GM19023 (cell line): ENCODE measurements at regions not wholly inside any gene's neighbourhood (a gene's known extent, or its start where the extent isn't known, plus 50 kb on each side); places are given as distances from the start of the nearest gene placed in this dataset.
"Not testable (repeated sequence)": the region's sequence is repeated elsewhere in the genome, so short reads cannot be mapped to it uniquely, and the experiment has no call there.

Experiments
- ATAC-seq: cut with Tn5 transposase; IDR thresholded peaks from one replicate; pipeline ENCODE4 v1.9.1; 2021; ENCODE audit warnings: mild to moderate bottlenecking, moderate library complexity; ENCODE audit not compliant: unreplicated experiment

DNA sequence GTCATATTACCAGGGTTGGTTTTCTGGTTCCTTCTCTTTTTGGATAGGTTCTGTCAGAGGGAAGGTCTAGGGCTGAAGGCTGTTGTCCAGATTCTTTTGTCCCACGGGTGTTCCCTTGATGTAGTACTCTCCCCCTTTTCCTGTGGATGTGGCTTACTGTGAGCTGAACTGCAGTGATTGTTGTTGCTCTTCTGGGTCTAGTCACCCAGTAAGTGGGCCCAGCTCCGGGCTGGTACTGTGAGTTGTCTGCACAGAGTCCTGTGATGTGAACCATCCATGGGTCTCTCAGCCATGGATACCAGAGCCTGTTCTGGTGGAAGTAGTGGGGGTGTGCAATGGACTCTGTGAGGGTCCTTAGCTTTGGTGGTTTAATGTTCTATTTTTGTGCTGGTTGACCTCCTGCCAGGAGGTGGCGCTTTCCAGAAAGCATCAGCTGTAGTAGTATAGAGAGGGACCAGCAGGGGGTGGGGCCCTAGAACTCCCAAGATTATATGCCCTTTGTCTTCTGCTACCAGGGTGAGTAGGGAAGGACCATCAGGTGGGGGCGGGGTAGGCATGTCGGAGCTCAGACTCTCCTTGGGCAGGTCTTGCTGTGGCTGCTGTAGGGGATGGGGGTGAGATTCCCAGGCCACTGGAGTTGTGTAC lies 99.4 kb upstream of the CHST15 start:
- not testable (repeated sequence) for ATAC-seq

DNA sequence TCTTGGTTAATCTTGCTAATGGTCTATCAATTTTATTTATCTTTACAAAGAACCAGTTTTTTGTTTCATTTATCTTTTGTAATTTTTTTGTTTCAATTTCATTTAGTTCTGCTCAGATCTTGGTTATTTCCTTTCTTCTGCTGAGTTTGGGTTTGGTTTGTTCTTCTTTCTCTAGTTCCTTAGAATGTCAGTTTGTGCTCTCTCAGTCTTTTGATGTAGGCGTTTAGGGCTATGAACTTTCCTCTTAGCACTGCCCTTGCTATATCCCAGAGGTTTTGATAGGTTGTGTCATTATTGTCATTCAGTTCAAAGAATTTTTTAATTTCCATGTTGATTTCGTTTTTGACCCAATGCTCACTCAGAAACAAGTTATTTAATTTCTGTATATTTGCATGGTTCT lies 97.1 kb upstream of the CHST15 start:
- ATAC-seq: not testable (repeated sequence)

DNA sequence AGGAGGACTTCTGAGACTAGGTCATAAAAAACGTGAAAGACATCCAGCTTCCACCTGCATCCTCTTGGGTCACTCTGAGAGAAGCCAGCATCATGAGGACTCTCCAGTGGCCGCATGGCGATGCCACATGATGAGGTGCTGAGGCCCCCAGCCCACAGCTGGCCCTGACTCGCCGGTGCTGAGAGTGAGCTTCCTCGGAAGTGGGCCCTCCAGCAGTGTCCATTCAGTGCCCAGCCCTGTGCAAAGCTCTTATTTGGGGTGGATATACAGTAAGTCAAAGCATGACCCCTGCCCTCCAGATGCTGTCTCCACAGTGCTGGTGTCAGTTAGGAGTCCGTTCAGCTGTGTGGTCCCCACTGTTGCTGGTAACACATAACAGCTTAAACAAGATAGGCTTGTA lies 93.6 kb upstream of the CHST15 start:
- no peak for ATAC-seq

DNA sequence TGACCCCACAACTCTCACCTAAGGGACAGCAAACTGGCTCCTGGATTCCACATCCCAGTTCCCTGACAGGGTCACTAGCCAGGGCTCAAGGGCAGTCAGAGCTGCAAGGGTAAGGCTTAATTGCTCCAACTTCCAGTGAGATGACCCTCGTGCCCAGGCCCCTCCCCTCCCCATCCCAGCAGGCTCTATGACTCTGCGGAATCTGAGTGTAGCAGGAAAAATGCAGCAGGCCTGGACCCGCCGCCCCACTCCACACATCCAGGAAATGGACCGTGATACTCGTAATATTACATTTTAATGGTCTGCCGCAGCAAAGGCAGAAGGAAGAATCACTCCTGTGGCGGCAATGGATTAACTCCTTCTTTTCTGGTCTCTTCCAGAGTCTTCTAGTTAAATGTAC lies 91.7 kb upstream of the CHST15 start:
- no peak for ATAC-seq

DNA sequence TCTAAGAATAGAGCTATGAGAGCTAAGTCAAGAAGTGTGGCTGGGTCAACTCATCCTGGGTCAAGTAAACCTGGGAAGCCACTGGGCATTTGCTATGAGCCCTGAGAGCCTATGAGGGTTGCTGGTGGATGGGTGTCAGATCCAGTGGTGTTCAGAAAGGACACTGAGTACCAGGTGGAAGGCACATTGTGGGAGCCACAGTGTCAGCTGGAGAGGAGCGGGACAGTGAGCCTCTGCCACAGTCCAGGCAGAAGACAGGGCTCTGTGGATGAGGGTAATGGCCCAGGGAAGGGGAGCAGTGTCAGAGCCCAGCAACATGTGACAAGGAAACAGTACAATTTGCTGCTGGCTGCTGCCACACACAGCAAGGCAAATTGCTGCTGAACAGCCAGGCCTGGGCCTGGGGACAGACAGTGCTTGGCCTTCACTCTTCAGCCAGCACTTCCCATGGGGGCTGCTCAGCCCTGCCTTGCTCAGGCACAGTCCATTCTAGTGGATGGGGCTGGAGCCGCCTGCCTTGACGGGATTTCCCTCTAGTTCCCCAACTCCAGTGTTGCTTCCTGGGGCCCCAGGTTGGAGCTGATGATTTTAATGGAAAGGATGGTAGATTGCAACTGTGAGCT lies 90.9 kb upstream of the CHST15 start:
- ATAC-seq: no peak

DNA sequence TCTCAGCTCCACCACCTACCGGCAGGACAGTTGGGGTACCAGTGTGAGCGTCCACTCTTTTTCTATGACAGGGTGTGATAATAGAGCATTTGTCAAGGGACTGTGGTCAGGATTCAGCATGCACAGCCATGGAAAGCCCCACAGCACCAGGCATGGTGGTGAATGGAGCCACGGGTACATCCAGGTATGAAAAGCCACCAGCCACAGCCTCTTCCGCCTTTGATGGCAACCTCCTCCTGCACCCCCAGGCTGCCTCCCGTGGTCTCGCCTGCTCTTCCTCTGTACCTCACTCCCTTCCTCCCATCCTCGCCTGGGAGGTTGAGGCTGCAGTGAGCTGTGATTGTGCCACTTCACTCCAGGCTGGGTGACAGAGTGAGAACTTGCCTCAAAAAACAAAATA lies 90.2 kb upstream of the CHST15 start:
- ATAC-seq: no peak

DNA sequence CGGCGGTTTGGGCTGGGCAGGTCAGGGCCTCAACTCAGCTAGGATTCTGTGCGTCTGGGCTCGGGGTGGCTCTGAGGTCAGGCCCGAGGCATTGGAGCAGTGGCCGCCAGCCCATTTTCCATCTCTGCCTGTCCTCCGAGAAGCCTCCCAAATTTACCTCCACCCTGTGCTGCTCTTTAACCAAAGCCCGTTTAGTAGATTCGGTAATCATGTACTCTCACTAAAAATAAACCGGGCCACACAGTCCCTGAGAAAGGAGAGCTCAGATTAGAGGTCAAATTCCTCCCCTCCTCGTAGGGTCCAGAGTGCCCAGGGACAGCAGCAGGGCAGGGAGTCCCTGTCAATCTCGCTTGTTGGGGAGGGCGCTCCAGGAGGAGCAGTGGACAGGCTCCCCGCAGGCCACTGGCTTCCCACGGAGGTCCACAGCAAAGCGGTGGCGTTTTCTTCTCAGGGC lies 88.7 kb upstream of the CHST15 start:
- no peak for ATAC-seq

DNA sequence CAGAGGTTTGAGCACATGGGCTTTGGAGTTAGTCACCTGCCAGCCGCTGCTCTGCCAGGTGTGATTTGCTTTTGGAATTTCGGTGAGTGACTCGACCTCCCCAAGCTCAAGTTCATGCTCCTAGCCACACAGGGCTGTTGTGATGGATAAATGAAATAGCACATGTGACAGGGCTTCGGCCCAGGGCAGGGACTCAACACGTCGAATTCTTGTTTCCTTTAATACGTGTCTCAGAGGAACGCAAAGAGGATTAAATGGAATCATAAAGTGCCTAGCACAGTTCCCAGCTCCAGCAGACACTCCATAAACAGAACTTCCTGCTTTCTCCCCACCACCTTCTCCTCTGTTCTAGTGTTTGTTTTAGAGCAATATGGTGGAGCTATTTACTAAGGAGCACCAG lies 88.3 kb upstream of the CHST15 start:
- no peak for ATAC-seq

DNA sequence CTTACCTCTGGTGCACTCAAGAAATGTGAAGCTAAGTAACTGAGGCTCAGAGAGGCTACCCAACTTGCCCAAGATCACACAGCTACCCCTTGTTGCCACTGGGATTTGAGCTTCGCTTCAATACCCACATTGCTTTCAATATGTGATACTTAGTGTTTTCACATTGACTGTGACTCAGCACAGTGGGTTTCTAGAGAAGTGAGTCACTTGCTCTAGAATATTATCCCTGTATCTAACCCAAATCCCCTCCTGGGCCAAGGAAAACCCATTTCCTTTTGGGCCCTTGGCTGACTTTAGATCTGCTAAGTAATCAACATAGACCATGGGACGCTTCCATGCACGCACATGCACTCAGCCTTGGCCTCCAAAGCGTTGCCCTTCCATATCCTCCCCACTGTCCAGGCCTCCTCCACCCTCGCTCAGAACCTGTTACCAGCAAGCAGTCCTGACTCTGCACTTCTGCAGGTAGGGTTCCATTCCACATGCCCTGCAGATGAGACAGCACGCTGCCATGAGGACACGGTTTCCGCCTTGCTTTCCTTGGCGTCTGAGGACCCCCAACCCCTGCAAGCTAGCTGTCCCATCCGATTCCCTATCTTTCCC lies 87.7 kb upstream of the CHST15 start:
- no peak for ATAC-seq

DNA sequence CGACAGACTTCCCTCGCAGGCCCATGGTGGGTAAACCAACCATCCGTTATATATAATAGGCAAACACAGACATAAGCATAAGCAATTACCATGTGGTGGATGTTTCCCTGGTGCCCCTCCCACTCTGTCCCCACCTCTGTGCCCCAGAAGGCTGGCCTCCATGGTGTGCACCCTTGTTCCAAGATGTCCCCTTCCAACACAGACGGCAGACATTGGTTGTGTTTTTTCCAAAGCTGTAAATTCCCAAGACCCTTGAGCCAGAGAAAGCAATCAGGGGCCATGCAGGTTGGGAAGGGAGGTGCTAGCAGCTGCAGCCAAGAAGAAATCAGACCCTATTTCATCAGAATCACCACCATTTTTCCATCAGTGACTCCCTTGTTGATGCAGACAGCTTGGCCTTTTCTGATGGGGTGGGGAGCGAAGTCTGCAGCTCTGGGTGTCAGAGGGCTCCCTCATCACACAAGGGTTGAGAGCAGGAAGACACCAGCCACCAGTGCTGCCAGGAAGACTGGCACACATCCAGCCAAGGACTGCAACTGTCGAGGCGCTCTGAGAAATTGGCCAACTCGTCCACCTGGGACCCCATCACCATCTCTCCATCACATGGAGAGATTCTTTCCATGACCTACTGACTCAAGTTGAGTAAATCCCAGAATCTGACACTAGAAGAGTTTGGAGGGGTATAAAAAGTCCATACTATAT lies 86.8 kb upstream of the CHST15 start:
- no peak for ATAC-seq

DNA sequence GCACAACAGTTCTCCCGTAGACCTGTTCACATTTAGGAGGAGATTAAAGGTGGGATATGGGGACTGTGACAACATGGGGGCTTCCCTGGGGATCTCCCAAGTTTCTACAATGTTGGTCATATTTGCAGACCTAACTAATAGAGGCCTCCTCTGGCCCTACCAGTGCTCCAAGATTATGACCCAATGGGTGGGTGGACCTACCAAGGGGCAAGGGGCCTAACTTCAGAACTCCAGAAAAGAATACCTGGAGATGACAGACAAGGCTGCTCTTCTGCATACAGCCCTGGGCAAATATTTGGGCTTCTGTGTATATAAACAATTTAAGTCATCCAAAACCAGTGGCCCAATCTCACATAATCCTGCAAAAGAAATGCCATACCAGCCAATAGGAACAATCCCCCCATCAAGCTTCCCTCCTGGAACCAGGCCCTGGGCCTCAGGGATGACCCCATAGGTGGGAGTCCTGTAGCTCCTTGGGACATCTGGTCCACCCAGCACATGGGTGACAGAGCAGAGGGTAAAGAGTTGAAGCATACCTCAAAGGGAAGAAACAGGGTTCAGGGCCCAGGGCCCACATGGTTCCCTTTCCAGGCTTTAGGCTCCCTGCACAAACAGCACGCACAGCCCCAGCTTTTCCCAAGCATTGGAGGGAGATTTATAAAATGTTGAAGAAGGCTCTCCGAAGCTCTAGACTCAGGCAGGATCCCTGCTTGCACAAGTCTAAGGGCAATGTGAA lies 86.1 kb upstream of the CHST15 start:
- ATAC-seq: no peak

DNA sequence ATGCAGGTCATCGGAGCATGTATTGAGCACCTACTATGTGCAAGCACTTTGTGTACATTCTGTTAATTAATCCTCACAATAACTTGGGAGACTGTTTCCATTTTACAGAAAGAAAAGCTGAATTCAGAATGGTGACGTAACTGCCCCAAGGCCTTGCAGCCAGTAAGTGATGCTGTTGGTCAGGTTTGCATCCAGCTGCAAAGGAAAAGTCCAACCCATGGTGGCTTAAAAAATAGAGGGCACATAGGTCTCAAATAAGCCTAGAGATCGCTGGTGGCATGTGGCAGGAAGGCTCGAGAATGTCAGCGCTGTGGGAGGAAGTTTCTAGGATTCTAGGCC lies 83.8 kb upstream of the CHST15 start:
- no peak for ATAC-seq

DNA sequence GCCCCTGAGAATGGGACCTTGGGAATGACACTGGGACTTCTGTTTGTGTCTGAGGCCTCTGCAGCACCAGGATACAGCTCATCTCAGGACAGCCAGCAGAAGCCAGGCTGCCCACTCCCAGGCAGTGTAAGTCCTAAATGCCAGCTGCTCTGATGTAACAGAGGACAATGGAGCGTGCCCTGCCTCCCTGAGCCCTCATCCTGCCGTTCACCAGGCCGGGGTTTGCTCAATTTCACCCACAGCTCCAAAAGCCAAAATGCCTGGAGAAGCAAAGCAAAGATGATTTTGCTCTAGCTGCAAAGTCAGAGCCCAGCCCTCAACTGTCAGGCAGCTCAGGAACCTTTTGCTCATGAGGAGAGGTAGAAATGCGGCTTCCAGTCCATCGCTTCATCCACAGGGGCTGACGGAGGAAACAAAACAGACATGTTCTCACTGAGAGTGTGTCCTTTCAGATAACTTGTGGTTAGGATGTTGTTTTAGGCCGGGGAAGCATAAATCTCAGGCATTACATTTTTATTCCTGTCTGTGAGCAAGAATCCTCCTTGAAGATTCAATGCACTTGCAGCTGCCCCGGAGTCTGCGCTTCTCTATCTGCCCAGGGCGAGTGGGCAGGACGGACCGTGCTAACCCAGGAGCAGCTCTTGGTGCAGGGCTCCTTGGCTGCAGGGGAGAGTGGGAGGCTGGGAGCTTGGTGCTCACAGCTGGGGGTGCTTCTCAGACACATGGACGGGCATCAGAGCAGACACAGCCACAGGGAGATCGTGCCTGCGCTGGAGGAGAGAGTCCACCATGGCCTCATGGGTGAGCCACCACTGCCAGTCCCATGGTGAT lies 83.2 kb upstream of the CHST15 start:
- no peak for ATAC-seq

DNA sequence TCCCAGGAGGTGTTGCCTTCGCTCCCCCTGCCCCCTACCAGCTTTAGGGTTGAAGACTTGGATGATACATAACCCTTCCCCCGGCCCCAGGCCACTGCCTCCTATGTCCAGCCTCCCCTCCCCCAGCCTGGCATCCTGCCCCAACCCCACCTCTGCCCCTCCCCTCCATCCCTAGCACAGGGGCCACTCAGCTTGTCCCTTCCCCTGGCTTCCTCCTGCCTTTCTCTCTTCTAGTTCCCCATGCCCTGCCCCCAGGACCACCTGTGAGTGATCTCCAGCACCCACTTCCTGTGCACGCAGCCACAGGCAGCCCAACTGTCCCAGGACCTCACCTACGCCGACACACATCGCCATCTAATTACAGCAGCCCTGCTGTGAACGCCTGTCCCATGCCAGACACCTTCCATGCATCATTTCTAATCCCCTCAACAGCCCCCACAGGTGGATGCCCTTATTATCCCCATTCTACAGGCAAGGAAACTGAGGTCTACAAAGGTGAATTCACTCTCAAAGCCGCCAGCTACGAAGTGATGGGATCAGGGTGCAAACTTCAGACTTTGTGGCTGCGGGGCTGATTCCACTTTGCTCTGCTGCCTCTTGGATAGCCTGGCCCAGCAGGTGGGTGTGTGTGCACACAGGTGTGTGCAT lies 82.4 kb upstream of the CHST15 start:
- no peak for ATAC-seq

DNA sequence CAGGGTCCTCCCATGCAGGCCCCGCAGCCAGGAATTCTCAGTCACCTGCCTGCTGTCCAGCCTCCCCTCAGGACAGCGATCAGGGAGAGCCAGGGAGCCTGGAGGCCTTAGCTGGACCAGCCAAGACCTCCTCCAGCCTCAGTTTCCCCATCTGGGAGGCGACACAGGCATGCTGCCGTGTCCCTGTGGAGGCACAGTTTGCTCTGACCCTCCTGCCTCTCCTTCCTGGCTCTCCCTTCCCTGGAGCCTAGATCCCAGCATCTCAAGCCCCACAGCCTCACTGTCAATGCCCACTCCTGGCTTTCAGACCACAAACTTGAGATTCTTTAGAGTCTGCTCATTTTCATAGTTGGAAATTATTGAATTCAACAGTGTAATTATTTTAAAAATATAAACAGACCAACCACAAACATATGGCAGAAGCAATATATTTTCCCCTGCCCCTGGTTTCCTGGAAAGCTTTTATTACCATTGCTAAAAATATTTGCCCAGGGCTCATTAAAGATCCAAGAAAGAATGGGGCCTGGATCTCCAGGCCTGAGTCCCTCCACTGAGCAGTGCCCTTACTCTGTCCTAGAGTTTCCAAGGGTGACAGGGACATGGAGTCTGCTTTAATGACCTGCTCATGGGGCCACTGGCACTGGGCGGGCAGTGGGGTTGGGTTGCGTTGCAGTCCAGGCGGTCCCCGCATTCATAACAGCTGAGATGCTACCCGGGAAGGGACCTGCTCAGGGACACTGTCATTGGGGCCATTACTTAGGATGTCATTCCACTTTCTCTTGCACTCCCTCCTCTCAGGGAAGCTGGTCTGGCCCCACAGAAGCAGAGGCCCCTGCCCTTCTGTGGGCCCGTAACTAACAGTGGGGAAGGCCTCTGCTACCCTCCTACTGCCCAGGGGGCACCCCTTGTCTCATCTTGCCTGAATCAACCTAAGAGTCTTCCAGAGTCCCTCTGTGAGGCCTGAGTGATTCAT lies 81.6 kb upstream of the CHST15 start:
- no peak for ATAC-seq

DNA sequence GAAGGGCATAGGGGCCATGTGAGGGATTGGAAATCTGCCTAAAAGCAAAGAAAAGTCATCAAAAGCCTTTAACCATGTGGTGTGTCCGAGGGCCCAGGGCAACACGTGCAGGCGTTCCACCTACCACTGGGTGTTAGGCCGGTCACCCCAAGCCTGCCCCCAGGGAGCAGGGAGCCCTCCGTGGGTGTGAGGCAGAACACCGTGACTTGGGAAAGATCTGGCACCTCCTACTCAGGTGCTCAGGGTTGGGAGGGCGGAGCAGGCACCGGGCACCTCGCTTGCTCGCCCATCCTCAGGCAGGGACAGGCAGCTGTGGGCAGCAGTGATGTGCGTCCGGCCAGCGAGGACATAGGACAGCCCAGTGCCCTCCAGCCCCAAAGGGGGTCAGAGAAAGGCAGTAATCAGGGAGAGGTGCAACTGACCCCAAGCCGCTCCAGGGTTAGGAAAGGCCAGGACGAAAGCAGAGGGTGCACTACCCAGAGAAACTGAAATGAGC lies 80.7 kb upstream of the CHST15 start:
- ATAC-seq: no peak

DNA sequence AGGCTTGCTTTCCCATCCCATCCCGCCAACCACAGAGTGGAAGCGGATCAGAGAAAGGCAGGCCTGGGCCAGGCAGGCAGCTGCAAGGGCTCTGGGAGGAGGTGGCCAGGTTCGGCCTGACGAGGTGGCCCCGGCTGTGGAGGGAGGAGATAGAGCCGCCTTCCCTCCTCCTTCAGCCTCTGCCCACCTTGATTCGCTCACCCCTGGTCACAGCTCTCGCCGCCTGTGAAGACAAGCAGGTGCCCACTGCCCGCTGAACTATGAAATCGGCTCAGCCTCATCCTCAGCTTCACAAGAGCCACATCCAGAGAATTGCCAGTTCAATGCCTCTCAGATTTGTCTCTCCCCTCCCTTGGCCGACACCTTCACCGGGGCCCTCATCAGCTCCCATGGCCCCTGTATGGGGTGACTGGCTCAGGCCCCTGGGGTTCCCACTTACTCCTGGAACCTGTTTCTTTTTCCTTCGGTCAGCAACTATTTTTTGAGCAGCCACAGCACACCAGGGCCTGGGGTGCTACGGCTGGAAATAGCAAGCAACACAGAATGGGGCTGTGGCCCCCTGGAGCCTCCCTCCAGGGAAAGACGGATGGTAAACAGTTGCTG lies 80.0 kb upstream of the CHST15 start:
- no peak for ATAC-seq

DNA sequence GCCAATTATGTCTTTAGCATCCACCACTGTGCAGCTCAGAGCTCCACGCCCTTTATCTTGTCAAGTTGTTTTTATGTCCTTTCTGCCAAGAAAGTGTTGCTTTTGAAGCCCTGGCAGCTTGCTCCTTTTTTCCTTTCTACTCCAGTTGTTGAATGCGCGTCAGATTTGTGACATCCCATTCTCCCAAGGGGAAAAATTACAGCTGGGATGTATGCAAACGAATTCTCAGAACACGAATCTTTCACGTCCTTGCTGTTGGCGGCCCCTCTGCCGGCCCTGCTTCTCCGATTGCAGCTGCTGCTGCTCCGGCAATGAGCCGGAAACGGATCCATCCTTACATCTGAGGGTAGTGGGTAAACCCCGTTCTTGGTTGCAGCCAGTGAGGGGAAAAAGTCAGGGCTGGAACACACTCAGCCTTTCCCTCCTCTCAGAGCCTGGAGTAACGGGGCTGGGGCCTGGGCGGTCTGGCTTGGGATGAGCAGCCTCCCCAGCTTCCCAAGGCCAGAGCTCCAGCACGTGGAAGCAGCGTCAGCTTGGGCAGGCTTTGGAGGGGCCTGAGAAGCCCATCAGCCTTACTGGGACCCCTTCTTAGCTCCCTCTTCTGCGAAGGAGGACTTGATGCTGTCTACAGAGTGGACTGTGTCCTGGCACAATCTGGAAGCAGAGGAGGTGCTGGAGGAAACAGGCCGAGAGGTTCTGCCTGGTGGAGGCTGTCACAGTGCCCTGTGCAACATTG lies 79.0 kb upstream of the CHST15 start:
- no peak for ATAC-seq
